ENCODE measurements at regions not wholly inside any gene's neighbourhood (a gene's known extent, or its start where the extent isn't known, plus 50 kb on each side); places are given as distances from the start of the nearest gene placed in this dataset.

DNA sequence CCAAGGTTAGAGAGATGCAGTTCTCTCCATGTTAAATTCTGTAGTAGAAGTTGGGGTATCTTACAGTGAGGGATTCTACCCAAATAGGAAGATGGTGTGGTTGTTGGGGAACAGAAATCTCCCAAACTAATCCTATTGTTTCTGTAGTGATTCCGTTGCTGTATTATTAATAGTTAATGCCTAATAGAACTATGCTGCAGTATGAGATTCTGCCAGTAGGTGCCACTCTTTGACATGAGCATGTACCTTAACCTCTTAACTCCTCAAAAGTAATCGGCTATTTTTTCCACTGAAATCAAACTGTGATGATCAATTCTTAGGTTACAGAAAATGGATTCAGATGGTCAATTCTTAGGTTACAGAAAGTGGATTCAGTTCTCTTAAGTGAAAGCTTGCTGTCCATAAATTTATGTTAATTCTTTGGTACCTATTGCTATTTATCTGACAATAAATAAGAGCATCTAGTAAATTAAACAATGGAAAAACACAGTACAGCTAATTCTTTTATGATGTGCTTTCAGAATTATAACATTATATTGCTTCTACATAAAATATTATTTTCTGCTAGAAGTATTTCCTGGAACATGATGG is 97.9 kb upstream of the DLX2 start:
- FAIRE-seq, result no peak

GRCh38 chr2:172204309-172204708 is 101.6 kb upstream of the DLX2 start:
- FAIRE-seq (no peak), DNase-seq (ENCODE audit: insufficient read length, low spot score) (no peak)

More for the DNA sequence above, 97.9 kb upstream of the DLX2 start:
- no peak for DNase-seq (ENCODE audit: insufficient read length, low spot score)

- DNase-seq (ENCODE audit: insufficient read length, low spot score), result no peak
- no peak for FAIRE-seq
Observed at GRCh38 chr2:172204762-172205161, 102.1 kb upstream of the DLX2 start.

DNA sequence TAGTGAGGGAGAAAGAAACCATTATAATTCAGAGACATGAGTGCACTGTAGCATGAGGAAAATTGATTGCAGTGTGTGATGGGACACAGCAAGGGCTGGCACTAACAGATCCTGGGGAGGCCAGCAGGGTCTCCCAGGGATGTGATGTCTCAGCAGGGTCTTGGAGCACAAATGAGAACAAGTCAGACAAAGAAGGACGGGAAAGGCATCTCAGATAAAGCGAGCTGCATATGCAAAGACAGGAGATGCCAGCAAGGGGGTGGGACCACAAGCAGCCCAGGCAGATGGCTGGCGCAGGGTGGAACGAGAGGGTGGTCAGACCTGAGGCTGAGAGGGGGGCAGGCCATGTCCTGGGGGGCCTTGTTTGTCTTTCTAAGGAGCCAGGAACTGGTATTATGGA is 102.6 kb upstream of the DLX2 start:
- no peak for DNase-seq (ENCODE audit: insufficient read length, low spot score)
- FAIRE-seq, result no peak

GRCh38 chr2:172207911-172208310 is 105.2 kb upstream of the DLX2 start:
- DNase-seq (ENCODE audit: insufficient read length, low spot score) (no peak), FAIRE-seq (no peak)

DNA sequence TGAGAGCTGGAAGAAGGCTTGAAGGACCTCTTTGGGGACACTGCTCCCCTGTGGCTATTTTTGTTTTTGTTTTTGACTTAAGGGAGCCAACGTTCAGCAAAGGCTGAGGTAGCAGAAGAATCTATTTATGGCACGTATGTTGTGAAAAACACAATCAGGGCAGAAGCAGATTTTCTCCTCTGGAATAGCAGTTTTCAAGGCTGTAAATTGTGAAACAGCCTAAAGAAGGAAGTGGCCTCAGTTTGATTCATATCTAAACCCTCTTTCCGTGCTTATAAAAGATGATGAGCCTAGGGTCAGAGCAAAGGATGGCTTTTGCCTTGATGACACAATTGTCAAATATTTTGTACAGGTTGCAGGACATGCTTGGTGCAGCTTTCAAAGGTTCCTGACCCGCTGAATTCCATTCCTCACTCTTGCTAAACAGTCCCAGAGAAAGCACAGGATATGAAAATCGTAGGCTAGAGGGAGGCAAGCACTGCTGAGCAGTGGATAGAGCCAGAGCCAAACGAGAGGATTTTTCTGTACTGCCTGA is 106.2 kb upstream of the DLX2 start:
- DNase-seq (ENCODE audit: insufficient read length, low spot score) (peak; percentile 51), FAIRE-seq (no peak)

GRCh38 chr2:172210599-172210998 is 107.9 kb upstream of the DLX2 start:
- FAIRE-seq, result no peak
- DNase-seq (ENCODE audit: insufficient read length, low spot score), result no peak

DNA sequence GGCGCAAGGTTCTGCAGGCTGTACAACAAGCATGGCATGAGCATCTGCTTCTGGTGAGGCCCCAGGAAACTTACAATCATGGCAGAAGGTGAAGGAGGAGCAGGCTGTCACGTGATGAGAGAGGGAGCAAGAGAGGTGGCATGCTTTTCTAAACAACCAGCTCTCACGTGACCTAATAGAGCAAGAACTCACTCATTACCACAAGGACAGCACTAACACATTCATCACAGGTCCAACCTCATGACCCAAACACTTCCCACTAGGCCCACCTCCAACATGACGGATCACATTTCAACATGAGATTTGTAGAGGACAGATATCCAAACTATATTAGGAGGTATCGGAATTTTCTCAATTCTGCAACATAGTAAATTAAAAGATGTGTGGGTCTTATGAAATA is 108.8 kb upstream of the DLX2 start:
- DNase-seq (ENCODE audit: insufficient read length, low spot score) (no peak), FAIRE-seq (no peak)

GRCh38 chr2:172213116-172213860 is 110.6 kb upstream of the DLX2 start:
- DNase-seq (ENCODE audit: insufficient read length, low spot score) (no peak), FAIRE-seq (no peak)

DNA sequence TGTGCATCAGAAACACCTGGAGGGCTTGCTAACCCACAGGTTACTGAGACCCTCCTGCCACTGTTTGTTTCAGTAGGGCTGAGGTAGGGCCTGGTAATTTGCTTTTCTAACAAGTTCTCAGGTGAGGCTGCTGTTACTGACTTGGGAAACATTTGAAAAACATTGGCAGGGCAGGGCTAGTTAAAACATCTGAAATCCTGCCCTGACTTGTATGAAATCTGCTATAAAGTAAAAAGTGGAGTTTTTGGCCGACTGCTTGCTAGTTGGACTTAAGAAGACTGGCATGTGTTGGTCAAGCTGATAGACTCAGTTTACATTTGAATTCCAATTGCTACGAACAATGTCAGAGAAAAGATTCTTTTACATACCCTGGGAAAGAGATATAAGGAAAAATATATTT is 111.6 kb upstream of the DLX2 start:
- FAIRE-seq (no peak), DNase-seq (ENCODE audit: insufficient read length, low spot score) (no peak)

GRCh38 chr2:172215172-172215935 is 112.7 kb upstream of the DLX2 start:
- DNase-seq (ENCODE audit: insufficient read length, low spot score), result no peak
- no peak for FAIRE-seq

GRCh38 chr2:172215936-172216335 is 113.2 kb upstream of the DLX2 start:
- DNase-seq (ENCODE audit: insufficient read length, low spot score) (no peak), FAIRE-seq (no peak)

DNA sequence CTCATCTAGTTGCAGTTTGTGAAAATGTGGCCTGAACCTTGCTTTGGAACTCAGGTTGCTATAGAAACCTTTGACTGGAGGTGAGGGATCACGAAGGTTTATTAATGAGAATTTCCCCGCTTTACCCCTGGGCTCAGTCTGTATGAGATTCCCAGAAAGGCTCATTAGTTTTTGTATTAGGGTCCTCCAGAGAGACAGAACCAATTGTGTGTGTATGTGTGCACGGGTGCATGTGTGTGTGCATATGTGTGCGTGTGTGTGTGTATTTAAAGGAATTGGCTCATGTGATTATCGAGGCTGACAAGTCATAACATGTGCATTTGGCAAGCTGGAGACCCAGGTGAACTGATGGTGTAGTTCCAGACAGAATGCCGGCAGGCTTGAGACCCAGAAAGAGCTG is 113.8 kb upstream of the DLX2 start:
- no peak for FAIRE-seq
- no peak for DNase-seq (ENCODE audit: insufficient read length, low spot score)

DNA sequence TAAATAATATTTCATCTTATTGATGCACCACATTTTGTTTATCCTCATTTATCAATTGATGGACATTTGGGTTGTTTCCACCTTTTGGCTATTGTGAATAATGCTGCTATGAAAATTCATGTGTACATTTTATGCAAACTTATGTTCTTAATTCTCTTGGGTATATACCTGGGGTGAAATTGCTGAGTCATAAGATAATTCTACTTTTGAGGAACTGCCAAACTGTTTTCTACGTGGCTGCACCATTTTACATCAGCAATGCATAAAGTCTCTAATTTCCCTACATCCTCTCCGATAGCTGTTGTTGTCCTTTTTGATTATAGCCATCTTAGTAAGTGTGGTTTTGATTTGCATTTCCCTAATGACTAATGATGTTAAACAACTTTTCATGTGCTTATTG is 116.5 kb upstream of the DLX2 start:
- FAIRE-seq (no peak), DNase-seq (ENCODE audit: insufficient read length, low spot score) (no peak)

DNA sequence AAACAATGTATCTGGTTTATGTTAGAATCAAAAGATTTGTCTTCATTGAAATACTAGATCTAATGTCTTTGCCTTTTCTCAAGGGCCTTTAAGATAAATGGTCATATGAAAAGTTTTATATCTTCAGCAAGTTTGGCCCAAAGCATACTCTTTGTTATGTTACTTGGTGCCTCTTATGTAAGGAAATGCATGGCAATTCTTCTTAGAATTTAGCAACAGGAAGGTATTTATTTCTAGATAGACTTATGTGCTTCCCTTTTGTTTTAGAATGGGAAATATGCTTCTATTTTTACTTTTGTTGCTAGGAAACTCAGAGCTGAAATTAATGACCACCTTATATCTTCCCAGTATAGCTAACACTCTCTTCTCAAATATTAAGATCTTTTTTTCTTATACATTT is 117.4 kb upstream of the DLX2 start:
- FAIRE-seq, result no peak
- DNase-seq (ENCODE audit: insufficient read length, low spot score), result no peak

- FAIRE-seq (no peak), DNase-seq (ENCODE audit: insufficient read length, low spot score) (no peak)
Observed at GRCh38 chr2:172223601-172224054, 120.9 kb upstream of the DLX2 start.

GRCh38 chr2:172225786-172226185 is 123.1 kb upstream of the DLX2 start:
- FAIRE-seq, result no peak
- DNase-seq (ENCODE audit: insufficient read length, low spot score), result no peak

DNA sequence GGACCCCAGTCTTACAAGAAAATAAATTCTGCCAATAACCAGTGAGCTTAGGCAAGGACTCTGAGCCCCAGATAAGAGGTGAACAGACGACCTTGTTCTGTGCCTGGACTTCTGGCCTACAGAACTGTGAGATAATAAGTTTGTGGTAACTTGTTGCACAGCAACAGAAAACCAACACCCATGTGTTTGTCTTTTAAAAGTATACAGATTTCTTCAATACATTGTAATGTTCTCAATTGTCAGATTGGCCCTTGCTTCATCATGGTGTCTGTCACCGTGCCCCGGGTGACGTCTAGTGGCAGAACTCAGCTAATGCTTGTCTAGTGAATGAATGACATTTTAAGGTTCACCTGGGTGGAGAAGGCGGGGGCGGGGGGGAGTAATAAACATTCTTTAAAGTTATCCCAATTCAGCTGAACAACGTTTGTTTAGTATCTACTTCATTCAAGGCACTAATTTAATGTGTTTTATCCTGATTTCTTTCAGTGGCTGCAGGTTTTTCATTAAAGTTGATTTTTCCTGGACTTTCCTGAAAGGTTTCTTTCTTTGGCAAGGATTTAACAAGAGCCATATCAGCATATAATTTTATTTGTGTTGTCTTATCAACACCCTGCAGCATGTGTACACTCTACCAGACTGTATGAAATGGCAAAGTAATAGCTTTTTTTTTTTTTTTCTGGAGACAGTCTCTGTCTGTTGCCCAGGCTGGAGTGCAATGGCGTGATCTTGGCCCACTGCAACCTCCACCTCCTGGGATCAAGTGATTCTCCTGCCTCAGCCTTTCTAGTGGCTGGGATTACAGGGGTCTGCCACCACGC is 123.8 kb upstream of the DLX2 start:
- FAIRE-seq (no peak), DNase-seq (ENCODE audit: insufficient read length, low spot score) (no peak)

DNA sequence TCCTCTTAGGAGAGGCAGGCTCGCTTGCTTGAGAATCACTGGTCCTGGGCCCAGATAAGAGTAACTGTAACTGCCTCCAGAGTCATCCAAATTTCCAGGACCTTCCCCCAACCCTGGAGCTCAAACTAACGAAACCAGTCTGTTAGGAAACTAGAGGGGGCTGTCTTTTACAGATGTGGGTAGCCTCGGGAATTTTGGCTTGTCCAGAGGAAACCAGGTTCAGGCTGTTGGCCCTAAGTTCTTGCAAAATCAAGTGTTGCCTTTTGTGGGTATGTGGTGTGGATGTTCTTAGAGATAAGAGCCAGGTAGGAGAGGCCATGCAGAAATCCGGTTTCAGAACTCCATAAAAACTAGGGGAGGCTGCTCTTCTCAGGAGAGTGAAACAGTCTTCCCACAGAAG is 125.0 kb upstream of the DLX2 start:
- DNase-seq (ENCODE audit: insufficient read length, low spot score), result no peak
- no peak for FAIRE-seq

DNA sequence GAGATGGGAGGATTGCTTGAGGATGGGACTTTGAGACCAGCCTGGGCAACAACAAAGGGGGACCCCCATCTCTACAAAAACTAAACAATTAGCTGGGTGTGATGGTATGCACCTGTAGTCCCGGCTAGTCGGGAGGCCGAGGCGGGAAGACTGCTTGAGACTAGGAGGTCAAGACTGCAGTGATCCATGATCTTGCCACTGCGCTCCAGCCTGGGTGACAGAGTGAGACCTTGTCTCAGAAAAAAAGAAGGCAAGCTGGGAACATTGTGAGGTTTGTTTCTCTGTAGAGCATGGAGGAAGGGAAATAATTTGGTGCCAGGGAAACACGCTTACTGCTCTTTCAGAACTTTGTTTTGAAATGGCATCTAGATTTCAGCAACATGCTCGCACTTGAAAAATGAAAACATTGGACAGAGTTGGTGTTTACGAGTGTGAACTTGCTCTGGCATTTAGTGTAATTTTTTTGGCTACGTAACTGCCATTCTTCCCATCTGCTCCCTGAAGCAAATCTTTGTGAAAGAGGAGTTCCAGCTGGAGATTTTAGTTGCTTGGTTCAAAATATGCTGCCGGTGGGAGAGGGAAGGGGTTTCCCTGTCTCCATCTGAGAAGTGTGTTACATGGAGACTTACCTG is 125.6 kb upstream of the DLX2 start:
- DNase-seq (ENCODE audit: insufficient read length, low spot score) (no peak), FAIRE-seq (no peak)
